WTC11 (cell line): ENCODE measurements at regions not wholly inside any gene's neighbourhood (a gene's known extent, or its start where the extent isn't known, plus 50 kb on each side); places are given as distances from the start of the nearest gene placed in this dataset.

Source experiments
- ATF1 ChIP-seq: sonication (generic); formaldehyde crosslinking; IDR thresholded peaks from 2 replicates; pipeline ENCODE4 v1.8.1; 2023; ENCODE audit warnings: mild to moderate bottlenecking, moderate library complexity, missing genetic modification reagents
- ATF2 ChIP-seq: sonication (generic); formaldehyde crosslinking; IDR thresholded peaks from 2 replicates; pipeline ENCODE4 v1.8.1; 2022; ENCODE audit warnings: low read depth, missing genetic modification reagents, borderline replicate concordance
- CTCF ChIP-seq: fragments of 200-600 bp; IDR thresholded peaks from 2 replicates; pipeline ENCODE4 v1.8.0; 2022; ENCODE audit warnings: antibody characterized with exemption
- ESRRA ChIP-seq: sonication (generic); formaldehyde crosslinking; IDR thresholded peaks from 2 replicates; pipeline ENCODE4 v1.8.1; 2022; ENCODE audit warnings: mild to moderate bottlenecking, missing genetic modification reagents, borderline replicate concordance
- GTF2I ChIP-seq: fragments of 250-450 bp; sonication (Bioruptor Pico); conservative IDR thresholded peaks from 2 replicates; pipeline ENCODE4 v1.4.0; 2021; ENCODE audit warnings: mild to moderate bottlenecking
- MXD4 ChIP-seq: fragments of 250-450 bp; sonication (Bioruptor Pico); IDR thresholded peaks from 2 replicates; pipeline ENCODE4 v1.8.0; 2021; ENCODE audit warnings: mild to moderate bottlenecking, moderate library complexity, borderline replicate concordance
- NR1H2 ChIP-seq: sonication (generic); formaldehyde crosslinking; IDR thresholded peaks from 2 replicates; pipeline ENCODE4 v1.9.0; 2021; ENCODE audit warnings: mild to moderate bottlenecking, moderate library complexity, missing genetic modification reagents
- NR3C1 ChIP-seq: sonication (generic); formaldehyde crosslinking; conservative IDR thresholded peaks from 2 replicates; pipeline ENCODE4 v1.8.1; 2023; ENCODE audit warnings: low read depth, mild to moderate bottlenecking, missing genetic modification reagents
- PREB ChIP-seq: sonication (generic); formaldehyde crosslinking; IDR thresholded peaks from 2 replicates; pipeline ENCODE4 v1.8.1; 2022; ENCODE audit warnings: mild to moderate bottlenecking, missing genetic modification reagents, moderate library complexity, borderline replicate concordance
- ZNF121 ChIP-seq: sonication (generic); formaldehyde crosslinking; IDR thresholded peaks from 2 replicates; pipeline ENCODE4 v1.8.0; 2023; ENCODE audit warnings: missing genetic modification reagents

GRCh38 chr5:84715686-84716085 is 331.0 kb upstream of the EDIL3 start:
- no peak for TF ChIP-seq PREB (CRISPR knock-in tag)
- TF ChIP-seq CTCF = no peak
- TF ChIP-seq NR3C1 = no peak
- TF ChIP-seq ATF1 (CRISPR knock-in tag) = no peak
- no peak for TF ChIP-seq NR1H2 (CRISPR knock-in tag)
- TF ChIP-seq ZNF121 (CRISPR knock-in tag) = no peak
- no peak for TF ChIP-seq ATF2 (CRISPR knock-in tag)
- no peak for TF ChIP-seq ESRRA (CRISPR knock-in tag)
- TF ChIP-seq GTF2I (CRISPR knock-in tag) = no peak
- TF ChIP-seq MXD4 = no peak
